IMR-90 (cell line): ENCODE measurements at regions not wholly inside any gene's neighbourhood (a gene's known extent, or its start where the extent isn't known, plus 50 kb on each side); places are given as distances from the start of the nearest gene placed in this dataset.

Experiments used
- ATAC-seq: fragments of 200-7000 bp; cut with Tn5 transposase; 2 replicates; pipeline ENCODE4 v1.9.1; 2020; ENCODE audit warnings: low read depth, mild to moderate bottlenecking, moderate library complexity
- BruUV-seq: library from RNA; stranded (reverse); fragments of 400-500 nt; replicated peaks from 2 replicates; lab custom pipeline; 2021; lab: Mats Ljungman, UMichigan
- CTCF ChIA-PET: fragments of 300-600 bp; formaldehyde crosslinking; extraction: SDS; loops from one replicate; lab custom pipeline; 2021; ENCODE audit warnings: antibody characterized with exemption; lab: Yijun Ruan, JAX
- POLR2A ChIA-PET: fragments of 300-600 bp; sonication (Branson Sonifier 250); formaldehyde crosslinking; loops from one replicate; lab custom pipeline; 2022; ENCODE audit warnings: antibody characterized with exemption; ENCODE audit not compliant: unreplicated experiment; lab: Charles Lee
- DNase-seq: peaks from one replicate; pipeline ENCODE4 v3.0.0; 2013
- H2AFZ ChIP-seq: replicated peaks from 2 replicates; pipeline ENCODE3; 2013; ENCODE audit warnings: low read length, mild to moderate bottlenecking; ENCODE audit not compliant: poor library complexity
- H2AK5ac ChIP-seq: 2 replicates; pipeline ENCODE4 v1.6.1; 2013; ENCODE audit warnings: low read depth, low read length, inconsistent platforms
- H2AK9ac ChIP-seq: replicated peaks from 2 replicates; pipeline ENCODE3; 2013; ENCODE audit warnings: mild to moderate bottlenecking, low read depth, low read length, moderate library complexity; ENCODE audit not compliant: poor library complexity
- H2BK120ac ChIP-seq: 2 replicates; pipeline ENCODE4 v1.6.1; 2013; ENCODE audit warnings: low read depth, low read length, inconsistent platforms
- H2BK15ac ChIP-seq: 3 replicates; pipeline ENCODE4 v1.6.1; 2013; ENCODE audit warnings: low read depth, low read length, inconsistent platforms
- H2BK20ac ChIP-seq: 2 replicates; pipeline ENCODE4 v1.6.1; 2013; ENCODE audit warnings: low read depth, mild to moderate bottlenecking, inconsistent platforms, low read length, moderate library complexity
- H2BK5ac ChIP-seq: 2 replicates; pipeline ENCODE4 v1.6.1; 2013; ENCODE audit warnings: mild to moderate bottlenecking, low read depth, low read length, inconsistent platforms; ENCODE audit not compliant: poor library complexity, severe bottlenecking
- H3K14ac ChIP-seq: replicated peaks from 2 replicates; pipeline ENCODE4 v1.6.1; 2013; ENCODE audit warnings: low read depth, low read length, inconsistent platforms
- H3K18ac ChIP-seq: 2 replicates; pipeline ENCODE4 v1.6.1; 2013; ENCODE audit warnings: low read depth, low read length, control low read depth
- H3K23ac ChIP-seq: 2 replicates; pipeline ENCODE4 v1.6.1; 2013; ENCODE audit warnings: low read depth, low read length, inconsistent platforms
- H3K27ac ChIP-seq: 2 replicates; pipeline ENCODE4 v1.5.1; 2013; ENCODE audit warnings: mild to moderate bottlenecking, control low read depth, low read length; ENCODE audit not compliant: insufficient read depth
- H3K27me3 ChIP-seq: 2 replicates; pipeline ENCODE4 v1.6.1; 2013; ENCODE audit warnings: low read length; ENCODE audit not compliant: control insufficient read depth, insufficient read depth
- H3K36me3 ChIP-seq: 2 replicates; pipeline ENCODE4 v1.6.1; 2013; ENCODE audit warnings: low read length, mixed read lengths; ENCODE audit not compliant: control insufficient read depth, insufficient read depth
- H3K4ac ChIP-seq: 2 replicates; pipeline ENCODE4 v1.6.1; 2013; ENCODE audit warnings: low read depth, low read length, inconsistent platforms
- H3K4me1 ChIP-seq: 2 replicates; pipeline ENCODE4 v1.6.1; 2013; ENCODE audit warnings: low read length, mixed read lengths; ENCODE audit not compliant: control insufficient read depth, insufficient read depth
- H3K4me2 ChIP-seq: 2 replicates; pipeline ENCODE4 v1.6.1; 2013; ENCODE audit warnings: low read depth, mild to moderate bottlenecking, control low read depth, low read length, moderate library complexity
- H3K4me3 ChIP-seq: 2 replicates; pipeline ENCODE4 v1.5.1; 2013; ENCODE audit warnings: low read depth, mild to moderate bottlenecking, control low read depth, low read length, moderate library complexity; ENCODE audit not compliant: insufficient read depth
- H3K56ac ChIP-seq: 2 replicates; pipeline ENCODE4 v1.6.1; 2013; ENCODE audit warnings: low read length, inconsistent platforms; ENCODE audit not compliant: insufficient read depth; ENCODE audit errors: extremely low read depth
- H3K79me1 ChIP-seq, 2 experiments: 2 replicates each; pipeline ENCODE4 v1.6.1; 2013; ENCODE audit warnings: low read length in 2 of 2, inconsistent platforms in 1 of 2, low read depth in 1 of 2
- H3K9ac ChIP-seq: 2 replicates; pipeline ENCODE4 v1.6.1; 2013; ENCODE audit warnings: low read depth, low read length, control low read depth
- H3K9me1 ChIP-seq: 2 replicates; pipeline ENCODE4 v1.6.1; 2013; ENCODE audit warnings: low read length, inconsistent platforms; ENCODE audit not compliant: insufficient read depth
- H3K9me3 ChIP-seq: 2 replicates; pipeline ENCODE4 v1.6.1; 2013; ENCODE audit warnings: low read length; ENCODE audit not compliant: control insufficient read depth, insufficient read depth
- H4K20me1 ChIP-seq: 2 replicates; pipeline ENCODE4 v1.6.1; 2013; ENCODE audit warnings: low read length, inconsistent platforms; ENCODE audit not compliant: insufficient read depth
- H4K5ac ChIP-seq: 2 replicates; pipeline ENCODE4 v1.6.1; 2013; ENCODE audit warnings: mild to moderate bottlenecking, low read depth, low read length, control low read depth
- H4K8ac ChIP-seq, 2 experiments: 2 replicates each; pipeline ENCODE4 v1.6.1; 2013; ENCODE audit warnings: low read depth in 2 of 2, low read length in 2 of 2, control low read depth in 1 of 2, inconsistent platforms in 1 of 2
- H4K91ac ChIP-seq: 2 replicates; pipeline ENCODE4 v1.6.1; 2013; ENCODE audit warnings: low read depth, low read length, inconsistent platforms; ENCODE audit not compliant: insufficient read depth
- BHLHE40 ChIP-seq: fragments of 150-350 bp; IDR thresholded peaks from 2 replicates; pipeline ENCODE4 v1.6.1; 2016; ENCODE audit warnings: mild to moderate bottlenecking, low read depth, low read length
- CEBPB ChIP-seq: IDR thresholded peaks from 2 replicates; pipeline ENCODE4 v1.6.1; 2012; ENCODE audit warnings: low read depth, low read length, improper control_type of control experiment
- CHD1 ChIP-seq: IDR thresholded peaks from 2 replicates; pipeline ENCODE4 v1.6.1; 2012; ENCODE audit warnings: low read depth, low read length, improper control_type of control experiment
- CTCF ChIP-seq: conservative IDR thresholded peaks from 2 replicates; pipeline ENCODE4 v1.5.1; 2012; ENCODE audit warnings: mild to moderate bottlenecking, low read depth, low read length, improper control_type of control experiment
- ELK1 ChIP-seq: fragments of 150-350 bp; IDR thresholded peaks from 2 replicates; pipeline ENCODE4 v1.6.1; 2016; ENCODE audit warnings: low read depth, mild to moderate bottlenecking, low read length, moderate library complexity, borderline replicate concordance
- FOS ChIP-seq: fragments of 150-350 bp; IDR thresholded peaks from 2 replicates; pipeline ENCODE4 v1.6.1; 2016; ENCODE audit warnings: low read depth, low read length
- MAFK ChIP-seq: IDR thresholded peaks from 2 replicates; pipeline ENCODE4 v1.6.1; 2012; ENCODE audit warnings: low read depth, low read length, improper control_type of control experiment
- MAZ ChIP-seq: IDR thresholded peaks from 2 replicates; pipeline ENCODE4 v1.6.1; 2012; ENCODE audit warnings: low read depth, mild to moderate bottlenecking, low read length, improper control_type of control experiment, moderate library complexity, borderline replicate concordance
- MXI1 ChIP-seq: IDR thresholded peaks from 2 replicates; pipeline ENCODE4 v1.6.1; 2012; ENCODE audit warnings: low read depth, mild to moderate bottlenecking, low read length, moderate library complexity, borderline replicate concordance
- NFE2L2 ChIP-seq: fragments of 150-350 bp; IDR thresholded peaks from 2 replicates; pipeline ENCODE4 v1.6.1; 2016; ENCODE audit warnings: low read depth, mild to moderate bottlenecking, low read length
- POLR2A ChIP-seq: IDR thresholded peaks from 2 replicates; pipeline ENCODE4 v1.6.1; 2012; ENCODE audit warnings: mild to moderate bottlenecking, low read depth, low read length
- RAD21 ChIP-seq: IDR thresholded peaks from 2 replicates; pipeline ENCODE4 v1.6.1; 2012; ENCODE audit warnings: low read length, improper control_type of control experiment
- RCOR1 ChIP-seq: IDR thresholded peaks from 2 replicates; pipeline ENCODE4 v1.6.1; 2012; ENCODE audit warnings: mild to moderate bottlenecking, low read length, improper control_type of control experiment; ENCODE audit not compliant: insufficient replicate concordance
- RFX5 ChIP-seq: IDR thresholded peaks from 2 replicates; pipeline ENCODE4 v1.8.0; 2012; ENCODE audit warnings: low read depth, mild to moderate bottlenecking, low read length, moderate library complexity
- SMC3 ChIP-seq: fragments of 150-350 bp; IDR thresholded peaks from 2 replicates; pipeline ENCODE4 v1.6.1; 2016; ENCODE audit warnings: low read depth, mild to moderate bottlenecking, antibody characterized with exemption, low read length, moderate library complexity
- USF2 ChIP-seq: fragments of 150-350 bp; IDR thresholded peaks from 2 replicates; pipeline ENCODE4 v1.6.1; 2017; ENCODE audit warnings: mild to moderate bottlenecking, antibody characterized with exemption, low read length, low read depth
- WGBS, 2 experiments: methylation state at CpG; one replicate each; pipeline versions ENCODE4 v1.1.5 to v1.1.7; 2013; ENCODE audit warnings: missing lambda C conversion rate in 2 of 2; ENCODE audit not compliant: insufficient read length in 1 of 2; ENCODE audit errors: extremely low coverage in 2 of 2; 5-methylcytosine and 5-hydroxymethylcytosine counted together
- dilution Hi-C: fragments of 300-500 bp; cut with HindIII; formaldehyde crosslinking; loops from one replicate; pipeline ENCODE4 v1.14.3; 2018; ENCODE audit warnings: low sequenced_read_pairs; ENCODE audit not compliant: unreplicated experiment
- in situ Hi-C: fragments of 300-500 bp; cut with MboI; formaldehyde crosslinking; loops from 3 replicates; pipeline ENCODE4 v1.14.3; 2019; ENCODE audit warnings: low sequenced_read_pairs, inconsistent platforms, mixed read lengths
- intact Hi-C: fragments of 100-400 bp; cut with micrococcal nuclease; formaldehyde crosslinking; loops from 2 replicates; pipeline ENCODE4 v1.10.0; 2022

GRCh38 chr2:8555543-8555942 is 126.3 kb upstream of the ID2 start:
- H4K20me1 ChIP-seq, result no peaks in the 10 kb centered on the region
- H3K9me1 ChIP-seq, result no peaks in the 10 kb centered on the region
- ATAC-seq (no peak), DNase-seq (no peak)
- no peak overlapping the region for H4K91ac ChIP-seq
- no TSS peak for BruUV-seq
- no peak overlapping the region for H3K27ac ChIP-seq
- H2BK15ac ChIP-seq, result no peak overlapping the region
- intact Hi-C loops (no loop called here), dilution Hi-C loops (no loop called here), in situ Hi-C loops (no loop called here)
- no peak for TF ChIP-seq ELK1
- no peak for TF ChIP-seq CEBPB
- TF ChIP-seq SMC3, result no peak
- TF ChIP-seq CHD1, result no peak
- TF ChIP-seq BHLHE40, result no peak
- no peak for TF ChIP-seq RAD21
- TF ChIP-seq FOS, result no peak
- no peak for TF ChIP-seq RFX5
- TF ChIP-seq NFE2L2, result no peak
- no peak for TF ChIP-seq USF2
- no peak for TF ChIP-seq POLR2A
- no peak for TF ChIP-seq MAZ
- TF ChIP-seq MXI1, result no peak
- no peak for TF ChIP-seq MAFK
- no peak for TF ChIP-seq CTCF
- TF ChIP-seq RCOR1, result no peak
- ChIA-PET CTCF (no interaction called here), POLR2A (no interaction called here)
- no peak overlapping the region for H2BK5ac ChIP-seq
- H3K4me3 ChIP-seq, result no peak overlapping the region
- no peak overlapping the region for H2AK9ac ChIP-seq
- H2BK120ac ChIP-seq, result no peak overlapping the region
- no peak overlapping the region for H3K23ac ChIP-seq
- H3K4me1 ChIP-seq, result no peaks in the 10 kb centered on the region
- no peak overlapping the region for H3K9ac ChIP-seq
- no peaks in the 10 kb centered on the region for H3K36me3 ChIP-seq
- H3K56ac ChIP-seq, result no peak overlapping the region
- no peak overlapping the region for H3K4ac ChIP-seq
- H4K8ac ChIP-seq, result no peak overlapping the region
- H3K18ac ChIP-seq, result no peak overlapping the region
- no peak overlapping the region for H3K14ac ChIP-seq
- no peaks in the 10 kb centered on the region for H3K27me3 ChIP-seq
- no peak overlapping the region for H2AFZ ChIP-seq
- H3K4me2 ChIP-seq, result no peak overlapping the region
- 0 out of 2 replicates have a peak, but pooled peaks cover 2% of the 10 kb centered on the region for H3K9me3 ChIP-seq
- no CpG with 5 or more reads among the region's 2 CpGs for WGBS, 2 experiments
- H2AK5ac ChIP-seq, result no peak overlapping the region
- H3K79me1 ChIP-seq, result no peaks in the 10 kb centered on the region
- H2BK20ac ChIP-seq, result no peak overlapping the region
- no peak overlapping the region for H4K5ac ChIP-seq
